GM23248 (cell line): ENCODE measurements at regions not wholly inside any gene's neighbourhood (a gene's known extent, or its start where the extent isn't known, plus 50 kb on each side); places are given as distances from the start of the nearest gene placed in this dataset.

Experiments used
- EZH2 ChIP-seq: fragments of 200-600 bp; sonication (generic); IDR thresholded peaks from 2 replicates; pipeline ENCODE4 v1.6.1; 2018; ENCODE audit warnings: antibody characterized with exemption, mild to moderate bottlenecking; ENCODE audit not compliant: insufficient read depth, poor library complexity, severe bottlenecking
- EZH2phosphoT487 ChIP-seq: fragments of 200-600 bp; sonication (generic); IDR thresholded peaks from 2 replicates; pipeline ENCODE4 v1.6.1; 2018; ENCODE audit warnings: antibody characterized with exemption, moderate library complexity, mild to moderate bottlenecking, low read depth; ENCODE audit not compliant: insufficient read depth

GRCh38 chr2:217289177-217289906 lies 429.5 kb upstream of the TNP1 start:
- TF ChIP-seq EZH2phosphoT487 (no peak), EZH2 (no peak)
